ENCODE measurements at regions not wholly inside any gene's neighbourhood (a gene's known extent, or its start where the extent isn't known, plus 50 kb on each side); places are given as distances from the start of the nearest gene placed in this dataset.

DNA sequence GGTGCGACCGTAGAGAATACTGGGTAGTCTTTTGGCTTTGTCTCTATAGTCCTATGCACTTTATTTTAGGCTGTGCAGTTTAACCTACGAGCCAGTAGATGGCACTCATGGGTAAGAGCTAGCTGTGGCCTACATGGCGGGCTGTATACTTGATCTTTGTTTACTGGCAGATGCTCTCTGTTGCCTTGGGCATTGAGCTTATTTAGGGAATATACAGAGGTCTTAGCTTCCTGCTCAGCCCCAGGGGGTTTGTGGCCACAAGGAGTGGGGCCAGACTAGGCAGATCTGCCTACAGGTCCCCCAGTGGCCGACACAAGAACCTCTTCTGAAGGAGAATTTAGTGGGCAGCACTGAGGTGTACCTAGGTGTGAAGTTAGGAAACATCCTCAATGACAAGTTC lies 227.6 kb upstream of the HDX start:
- H4K20me1 ChIP-seq (ENCODE audit: insufficient read depth, low read length) = no peaks in the 10 kb centered on the region
- H2AFZ ChIP-seq (ENCODE audit: low read depth, low read length) = no peak overlapping the region
- H3K27me3 ChIP-seq (ENCODE audit: insufficient read depth, low read length) = no peaks in the 10 kb centered on the region
- FAIRE-seq = peak; percentile 99
- no peaks in the 10 kb centered on the region for H3K36me3 Mint-ChIP-seq (ENCODE audit: low read depth, unreplicated experiment)
- H3K4me1 Mint-ChIP-seq (ENCODE audit: low read depth, unreplicated experiment) = no peaks in the 10 kb centered on the region
- TF ChIP-seq, protein P1, sequence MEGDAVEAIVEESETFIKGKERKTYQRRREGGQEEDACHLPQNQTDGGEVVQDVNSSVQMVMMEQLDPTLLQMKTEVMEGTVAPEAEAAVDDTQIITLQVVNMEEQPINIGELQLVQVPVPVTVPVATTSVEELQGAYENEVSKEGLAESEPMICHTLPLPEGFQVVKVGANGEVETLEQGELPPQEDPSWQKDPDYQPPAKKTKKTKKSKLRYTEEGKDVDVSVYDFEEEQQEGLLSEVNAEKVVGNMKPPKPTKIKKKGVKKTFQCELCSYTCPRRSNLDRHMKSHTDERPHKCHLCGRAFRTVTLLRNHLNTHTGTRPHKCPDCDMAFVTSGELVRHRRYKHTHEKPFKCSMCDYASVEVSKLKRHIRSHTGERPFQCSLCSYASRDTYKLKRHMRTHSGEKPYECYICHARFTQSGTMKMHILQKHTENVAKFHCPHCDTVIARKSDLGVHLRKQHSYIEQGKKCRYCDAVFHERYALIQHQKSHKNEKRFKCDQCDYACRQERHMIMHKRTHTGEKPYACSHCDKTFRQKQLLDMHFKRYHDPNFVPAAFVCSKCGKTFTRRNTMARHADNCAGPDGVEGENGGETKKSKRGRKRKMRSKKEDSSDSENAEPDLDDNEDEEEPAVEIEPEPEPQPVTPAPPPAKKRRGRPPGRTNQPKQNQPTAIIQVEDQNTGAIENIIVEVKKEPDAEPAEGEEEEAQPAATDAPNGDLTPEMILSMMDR (IDR thresholded peaks at IDR 0.05; ENCODE audit: insufficient read depth, low read depth, low read length) = peak; percentile 45
- no peak for TF ChIP-seq EZH2 (IDR thresholded peaks at IDR 0.05; ENCODE audit: insufficient read depth, low read length)
- no peak overlapping the region for H3K27ac Mint-ChIP-seq (ENCODE audit: unreplicated experiment)
- H3K9ac ChIP-seq (ENCODE audit: low read length) = no peak overlapping the region
- no peak for DNase-seq (ENCODE audit: low read depth)
- H3K27ac ChIP-seq (ENCODE audit: low read depth, low read length) = no peak overlapping the region
- H3K9me3 Mint-ChIP-seq (ENCODE audit: unreplicated experiment) = no peaks in the 10 kb centered on the region
- no peaks in the 10 kb centered on the region for H3K4me1 ChIP-seq (ENCODE audit: insufficient read depth, low read length)
- no peaks in the 10 kb centered on the region for H3K79me2 ChIP-seq (ENCODE audit: insufficient read depth, low read length)
- no peak overlapping the region for H3K4me3 Mint-ChIP-seq (ENCODE audit: unreplicated experiment)
- no peaks in the 10 kb centered on the region for H3K9me3 ChIP-seq (ENCODE audit: insufficient read depth, low read depth, low read length)
- no peaks in the 10 kb centered on the region for H3K27me3 Mint-ChIP-seq (ENCODE audit: low read depth, unreplicated experiment)
- H3K36me3 ChIP-seq (ENCODE audit: insufficient read depth, low read length) = no peaks in the 10 kb centered on the region
- H3K4me3 ChIP-seq (ENCODE audit: insufficient read depth, low read depth, low read length) = no peak overlapping the region
- H3K4me2 ChIP-seq (ENCODE audit: low read length) = no peak overlapping the region

DNA sequence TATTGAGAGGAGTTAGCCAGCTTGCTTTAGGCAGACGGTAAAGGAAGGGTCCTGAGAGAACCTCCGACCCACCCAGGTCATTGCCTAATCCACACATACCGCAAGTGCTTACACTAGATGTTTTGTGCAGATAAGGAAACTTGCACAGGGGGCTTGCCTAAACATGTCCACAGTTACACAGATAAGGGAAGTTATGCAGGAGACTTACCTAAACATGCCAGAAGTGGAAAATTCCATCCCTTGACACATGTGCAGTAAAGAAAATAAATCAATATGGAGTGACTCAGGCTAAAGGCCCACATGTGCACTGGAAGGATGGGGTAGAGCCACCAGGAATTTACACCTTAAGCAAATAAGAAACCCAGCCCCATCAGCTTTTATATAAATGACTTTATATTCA lies 232.8 kb upstream of the HDX start:
- no peak overlapping the region for H3K4me3 Mint-ChIP-seq (ENCODE audit: unreplicated experiment)
- peak; percentile 5 for FAIRE-seq
- H2AFZ ChIP-seq (ENCODE audit: low read depth, low read length) = no peak overlapping the region
- H3K27me3 ChIP-seq (ENCODE audit: insufficient read depth, low read length) = no peaks in the 10 kb centered on the region
- H3K36me3 ChIP-seq (ENCODE audit: insufficient read depth, low read length) = no peaks in the 10 kb centered on the region
- H3K9me3 ChIP-seq (ENCODE audit: insufficient read depth, low read depth, low read length) = no peaks in the 10 kb centered on the region
- no peaks in the 10 kb centered on the region for H3K9me3 Mint-ChIP-seq (ENCODE audit: unreplicated experiment)
- H3K27ac ChIP-seq (ENCODE audit: low read depth, low read length) = no peak overlapping the region
- H3K27me3 Mint-ChIP-seq (ENCODE audit: low read depth, unreplicated experiment) = no peaks in the 10 kb centered on the region
- H3K9ac ChIP-seq (ENCODE audit: low read length) = no peak overlapping the region
- peak overlapping the region; percentile 26 for H3K27ac Mint-ChIP-seq (ENCODE audit: unreplicated experiment)
- peaks cover 16% of the 10 kb centered on the region for H3K4me1 Mint-ChIP-seq (ENCODE audit: low read depth, unreplicated experiment)
- no peaks in the 10 kb centered on the region for H3K36me3 Mint-ChIP-seq (ENCODE audit: low read depth, unreplicated experiment)
- H3K4me3 ChIP-seq (ENCODE audit: insufficient read depth, low read depth, low read length) = no peak overlapping the region
- TF ChIP-seq EZH2 (IDR thresholded peaks at IDR 0.05; ENCODE audit: insufficient read depth, low read length) = no peak
- TF ChIP-seq, protein P1 (IDR thresholded peaks at IDR 0.05; ENCODE audit: insufficient read depth, low read depth, low read length) = no peak
- H3K4me1 ChIP-seq (ENCODE audit: insufficient read depth, low read length) = no peaks in the 10 kb centered on the region
- no peak for DNase-seq (ENCODE audit: low read depth)
- H4K20me1 ChIP-seq (ENCODE audit: insufficient read depth, low read length) = no peaks in the 10 kb centered on the region
- no peaks in the 10 kb centered on the region for H3K79me2 ChIP-seq (ENCODE audit: insufficient read depth, low read length)
- no peak overlapping the region for H3K4me2 ChIP-seq (ENCODE audit: low read length)

- no peaks in the 10 kb centered on the region for H3K27me3 Mint-ChIP-seq (ENCODE audit: low read depth, unreplicated experiment)
- Histone ChIP-seq H3K4me3 (ENCODE audit: insufficient read depth, low read depth, low read length) (no peak overlapping the region), H3K27ac (ENCODE audit: low read depth, low read length) (no peak overlapping the region), H3K79me2 (ENCODE audit: insufficient read depth, low read length) (no peaks in the 10 kb centered on the region), H2AFZ (ENCODE audit: low read depth, low read length) (no peak overlapping the region), H3K9ac (ENCODE audit: low read length) (no peak overlapping the region), H4K20me1 (ENCODE audit: insufficient read depth, low read length) (no peaks in the 10 kb centered on the region), H3K36me3 (ENCODE audit: insufficient read depth, low read length) (no peaks in the 10 kb centered on the region), H3K9me3 (ENCODE audit: insufficient read depth, low read depth, low read length) (no peaks in the 10 kb centered on the region), H3K4me1 (ENCODE audit: insufficient read depth, low read length) (no peaks in the 10 kb centered on the region), H3K27me3 (ENCODE audit: insufficient read depth, low read length) (no peaks in the 10 kb centered on the region), H3K4me2 (ENCODE audit: low read length) (no peak overlapping the region)
- H3K4me1 Mint-ChIP-seq (ENCODE audit: low read depth, unreplicated experiment) = peaks cover 16% of the 10 kb centered on the region
- no peak overlapping the region for H3K4me3 Mint-ChIP-seq (ENCODE audit: unreplicated experiment)
- DNase-seq (ENCODE audit: low read depth) = no peak
- no peaks in the 10 kb centered on the region for H3K36me3 Mint-ChIP-seq (ENCODE audit: low read depth, unreplicated experiment)
- no peaks in the 10 kb centered on the region for H3K9me3 Mint-ChIP-seq (ENCODE audit: unreplicated experiment)
- H3K27ac Mint-ChIP-seq (ENCODE audit: unreplicated experiment) = peak overlapping the region; percentile 72
- TF ChIP-seq, protein P1 (IDR thresholded peaks at IDR 0.05; ENCODE audit: insufficient read depth, low read depth, low read length) = no peak
- TF ChIP-seq EZH2 (IDR thresholded peaks at IDR 0.05; ENCODE audit: insufficient read depth, low read length) = no peak
- FAIRE-seq = no peak
These were observed 235.2 kb upstream of the HDX start for GRCh38 chrX:84737471-84737871.

Data from astrocyte (in vitro differentiated cells and primary cell).